Smooth muscle cell (in vitro differentiated cells): ENCODE measurements at regions not wholly inside any gene's neighbourhood (a gene's known extent, or its start where the extent isn't known, plus 50 kb on each side); places are given as distances from the start of the nearest gene placed in this dataset.

Experiments used
- DNase-seq: peaks from one replicate; lab custom pipeline; 2025; ENCODE audit not compliant: unreplicated experiment; lab: John Stamatoyannopoulos, UW
- H2AFZ ChIP-seq: fragments of 200-600 bp; sonication (generic); 2 replicates; pipeline ENCODE4 v1.6.0; 2016; ENCODE audit warnings: antibody characterized with exemption, low read depth, mild to moderate bottlenecking
- H3F3A ChIP-seq: fragments of 200-600 bp; sonication (generic); 2 replicates; pipeline ENCODE4 v1.6.0; 2017; ENCODE audit warnings: antibody characterized with exemption, low read depth
- H3K27ac ChIP-seq: fragments of 200-600 bp; sonication (generic); 2 replicates; pipeline ENCODE4 v1.5.1; 2016; ENCODE audit warnings: low read depth, mild to moderate bottlenecking
- H3K27me3 ChIP-seq: fragments of 200-600 bp; sonication (generic); 2 replicates; pipeline ENCODE4 v1.6.1; 2016; ENCODE audit warnings: low read depth, mild to moderate bottlenecking
- H3K36me3 ChIP-seq: fragments of 200-600 bp; sonication (generic); 2 replicates; pipeline ENCODE4 v1.5.1; 2016; ENCODE audit warnings: low read depth
- H3K4me1 ChIP-seq: fragments of 200-600 bp; sonication (generic); 2 replicates; pipeline ENCODE4 v1.5.1; 2016; ENCODE audit warnings: low read depth
- H3K4me2 ChIP-seq: fragments of 200-600 bp; sonication (generic); 2 replicates; pipeline ENCODE4 v1.6.0; 2016; ENCODE audit warnings: mild to moderate bottlenecking
- H3K4me3 ChIP-seq: fragments of 200-600 bp; sonication (generic); 2 replicates; pipeline ENCODE4 v1.5.1; 2016; ENCODE audit warnings: mild to moderate bottlenecking
- H3K79me2 ChIP-seq: fragments of 200-600 bp; sonication (generic); 2 replicates; pipeline ENCODE4 v1.6.0; 2016; ENCODE audit warnings: low read depth, mild to moderate bottlenecking
- H3K9ac ChIP-seq: fragments of 200-600 bp; sonication (generic); 2 replicates; pipeline ENCODE4 v1.6.0; 2016; ENCODE audit warnings: low read depth
- H3K9me3 ChIP-seq: fragments of 200-600 bp; sonication (generic); replicated peaks from 2 replicates; pipeline ENCODE4 v1.5.1; 2016; ENCODE audit warnings: low read depth
- H4K20me1 ChIP-seq: fragments of 200-600 bp; sonication (generic); 2 replicates; pipeline ENCODE4 v1.6.0; 2016; ENCODE audit warnings: low read depth
- WGBS: methylation state at CpG from one replicate; pipeline ENCODE4 v1.1.7; 2016; ENCODE audit warnings: low lambda C conversion rate; 5-methylcytosine and 5-hydroxymethylcytosine counted together
- TF ChIP-seq, protein P1 (sequence below): fragments of 200-600 bp; sonication (generic); IDR thresholded peaks from 2 replicates; pipeline ENCODE4 v1.5.1; 2017; ENCODE audit warnings: borderline replicate concordance, mild to moderate bottlenecking, antibody characterized with exemption; ENCODE audit not compliant: insufficient read depth, poor library complexity, severe bottlenecking

DNA sequence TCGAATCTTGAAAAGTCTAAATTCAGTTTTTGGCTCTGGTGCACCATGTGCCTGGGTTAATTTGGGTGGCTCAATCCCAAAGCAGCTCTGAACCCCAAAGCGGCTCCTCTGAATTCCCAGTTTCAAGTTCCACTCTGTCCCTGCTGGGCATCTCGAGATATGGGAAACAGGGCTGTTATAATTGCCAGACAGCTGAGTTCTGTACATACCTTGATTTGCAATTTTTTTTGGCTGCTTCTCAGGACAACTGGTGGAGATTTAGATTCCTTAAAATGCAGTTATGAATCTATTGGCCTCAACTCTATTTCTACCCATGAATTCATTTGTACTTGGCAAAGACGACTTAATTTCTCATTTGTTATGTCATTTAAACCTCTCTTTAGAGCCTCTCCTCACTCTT is 808.5 kb downstream of the TLE4 start:
- H3K27me3 ChIP-seq: no peaks in the 10 kb centered on the region
- no peaks in the 10 kb centered on the region for H3K36me3 ChIP-seq
- TF ChIP-seq, protein P1, sequence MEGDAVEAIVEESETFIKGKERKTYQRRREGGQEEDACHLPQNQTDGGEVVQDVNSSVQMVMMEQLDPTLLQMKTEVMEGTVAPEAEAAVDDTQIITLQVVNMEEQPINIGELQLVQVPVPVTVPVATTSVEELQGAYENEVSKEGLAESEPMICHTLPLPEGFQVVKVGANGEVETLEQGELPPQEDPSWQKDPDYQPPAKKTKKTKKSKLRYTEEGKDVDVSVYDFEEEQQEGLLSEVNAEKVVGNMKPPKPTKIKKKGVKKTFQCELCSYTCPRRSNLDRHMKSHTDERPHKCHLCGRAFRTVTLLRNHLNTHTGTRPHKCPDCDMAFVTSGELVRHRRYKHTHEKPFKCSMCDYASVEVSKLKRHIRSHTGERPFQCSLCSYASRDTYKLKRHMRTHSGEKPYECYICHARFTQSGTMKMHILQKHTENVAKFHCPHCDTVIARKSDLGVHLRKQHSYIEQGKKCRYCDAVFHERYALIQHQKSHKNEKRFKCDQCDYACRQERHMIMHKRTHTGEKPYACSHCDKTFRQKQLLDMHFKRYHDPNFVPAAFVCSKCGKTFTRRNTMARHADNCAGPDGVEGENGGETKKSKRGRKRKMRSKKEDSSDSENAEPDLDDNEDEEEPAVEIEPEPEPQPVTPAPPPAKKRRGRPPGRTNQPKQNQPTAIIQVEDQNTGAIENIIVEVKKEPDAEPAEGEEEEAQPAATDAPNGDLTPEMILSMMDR: no peak
- H3K4me3 ChIP-seq: no peak overlapping the region
- H3K9me3 ChIP-seq: no peaks in the 10 kb centered on the region
- H3K9ac ChIP-seq: no peak overlapping the region
- H3F3A ChIP-seq: no peaks in the 10 kb centered on the region
- no peak overlapping the region for H3K27ac ChIP-seq
- no peak overlapping the region for H3K4me2 ChIP-seq
- DNase-seq: no peak
- H4K20me1 ChIP-seq: no peaks in the 10 kb centered on the region
- no peaks in the 10 kb centered on the region for H3K4me1 ChIP-seq
- H3K79me2 ChIP-seq: no peaks in the 10 kb centered on the region
- WGBS: 89% methylated on average over 4 of the region's 4 CpGs
- no peak overlapping the region for H2AFZ ChIP-seq

DNA sequence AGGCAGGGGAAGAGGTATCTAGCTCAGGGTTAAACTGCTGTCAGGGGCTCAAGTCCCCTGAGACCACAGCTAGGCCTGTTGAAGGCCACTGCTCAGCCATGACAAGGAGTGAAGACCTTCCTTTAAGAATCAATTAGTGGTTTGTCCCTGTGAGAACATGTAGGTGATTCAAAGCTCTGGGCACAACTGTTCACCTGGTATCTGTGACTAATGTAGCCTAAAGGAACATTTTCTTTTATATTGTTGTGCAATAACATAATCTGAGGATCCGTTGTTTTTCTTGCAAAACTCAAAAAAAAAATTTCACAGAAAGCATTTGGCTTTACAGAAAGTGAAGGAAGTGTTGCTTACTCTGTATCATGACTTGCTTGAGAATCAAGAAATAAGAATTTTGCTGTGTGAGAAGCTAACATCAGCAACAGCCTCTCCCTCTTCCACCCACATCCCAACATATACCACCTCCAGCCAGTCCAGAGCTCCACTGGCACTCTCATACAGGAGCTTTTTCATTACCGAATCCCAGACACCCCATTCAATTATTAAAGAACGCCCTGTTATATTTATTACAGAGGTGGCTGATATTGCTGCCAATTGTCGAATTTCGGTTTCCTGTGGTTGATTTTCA is 807.0 kb downstream of the TLE4 start:
- no peak overlapping the region for H2AFZ ChIP-seq
- TF ChIP-seq, protein P1: no peak
- DNase-seq: no peak
- no peaks in the 10 kb centered on the region for H3K4me1 ChIP-seq
- H3K36me3 ChIP-seq: no peaks in the 10 kb centered on the region
- no peaks in the 10 kb centered on the region for H3K79me2 ChIP-seq
- no peak overlapping the region for H3K27ac ChIP-seq
- WGBS: 88% methylated on average over 5 of the region's 5 CpGs
- no peaks in the 10 kb centered on the region for H4K20me1 ChIP-seq
- no peak overlapping the region for H3K9ac ChIP-seq
- H3F3A ChIP-seq: no peaks in the 10 kb centered on the region
- H3K4me2 ChIP-seq: no peak overlapping the region
- no peaks in the 10 kb centered on the region for H3K27me3 ChIP-seq
- H3K9me3 ChIP-seq: no peaks in the 10 kb centered on the region
- no peak overlapping the region for H3K4me3 ChIP-seq

DNA sequence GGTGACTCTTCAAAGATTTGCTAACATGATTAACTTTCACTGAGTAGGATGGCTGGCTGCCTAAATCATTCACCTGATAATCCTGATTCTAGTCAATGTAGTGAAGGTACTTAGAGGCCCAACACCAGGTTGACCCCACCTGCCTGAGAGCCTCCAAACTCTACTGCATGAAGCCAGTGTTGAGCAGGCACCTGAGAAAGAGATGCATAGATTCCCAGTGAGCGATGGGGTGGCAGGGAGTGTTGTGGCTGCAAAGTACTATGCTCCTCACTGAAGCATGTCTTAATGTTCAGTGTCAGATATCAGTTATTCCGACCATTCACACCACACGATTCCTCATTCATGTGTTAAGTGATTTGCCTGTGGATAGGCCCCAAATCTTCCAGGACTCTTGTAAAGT is 804.4 kb downstream of the TLE4 start:
- WGBS: 89% methylated on average over 3 of the region's 3 CpGs
- Histone ChIP-seq H3K36me3 (no peaks in the 10 kb centered on the region), H3K4me2 (no peak overlapping the region), H4K20me1 (no peaks in the 10 kb centered on the region), H3F3A (no peaks in the 10 kb centered on the region), H3K4me3 (no peak overlapping the region), H3K9ac (no peak overlapping the region), H2AFZ (no peak overlapping the region), H3K79me2 (no peaks in the 10 kb centered on the region), H3K4me1 (no peaks in the 10 kb centered on the region), H3K27ac (no peak overlapping the region), H3K27me3 (no peaks in the 10 kb centered on the region), H3K9me3 (no peaks in the 10 kb centered on the region)
- no peak for DNase-seq
- TF ChIP-seq, protein P1: no peak

DNA sequence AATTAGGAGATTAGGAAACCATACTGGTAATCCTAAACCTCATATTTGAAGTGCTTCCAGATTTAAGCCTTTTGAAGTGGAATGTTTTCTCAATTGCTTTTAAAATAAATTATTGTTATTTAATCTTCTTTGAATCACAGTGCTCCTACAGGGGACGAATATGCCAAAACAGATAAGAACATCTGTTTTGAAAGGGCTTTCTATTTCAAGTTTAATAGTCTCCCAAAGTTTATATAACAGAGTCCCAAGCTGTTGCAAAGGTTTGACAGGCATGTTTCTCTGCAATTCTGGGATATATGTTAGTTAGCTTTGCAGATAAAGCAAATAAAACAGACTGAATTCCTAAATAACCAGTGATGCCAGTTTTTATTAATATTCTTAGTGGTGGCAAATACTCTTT is 803.7 kb downstream of the TLE4 start:
- Histone ChIP-seq H3K27ac (no peak overlapping the region), H3K9me3 (no peaks in the 10 kb centered on the region), H3K9ac (no peak overlapping the region), H4K20me1 (no peaks in the 10 kb centered on the region), H3K27me3 (no peaks in the 10 kb centered on the region), H3K79me2 (no peaks in the 10 kb centered on the region), H3K4me1 (no peaks in the 10 kb centered on the region), H2AFZ (no peak overlapping the region), H3F3A (no peaks in the 10 kb centered on the region), H3K4me2 (no peak overlapping the region), H3K4me3 (no peak overlapping the region), H3K36me3 (no peaks in the 10 kb centered on the region)
- DNase-seq: no peak
- TF ChIP-seq, protein P1: no peak
- WGBS: 6% methylated on average over 1 of the region's 1 CpG
